GM12891 (cell line): ENCODE measurements at regions not wholly inside any gene's neighbourhood (a gene's known extent, or its start where the extent isn't known, plus 50 kb on each side); places are given as distances from the start of the nearest gene placed in this dataset.
"Not testable (repeated sequence)": the region's sequence is repeated elsewhere in the genome, so short reads cannot be mapped to it uniquely, and the experiment has no call there.

Source experiments
- DNase-seq: peaks from one replicate; pipeline ENCODE4 v3.0.0; 2011; ENCODE audit warnings: low spot score; ENCODE audit not compliant: insufficient read length
- FAIRE-seq: peaks from 2 replicates; lab custom pipeline; 2011; peaks lifted over from hg19 to GRCh38; lab: Jason Lieb, UNC
- PAX5 ChIP-seq: IDR thresholded peaks from 2 replicates; pipeline ENCODE4 v1.6.1; 2011; ENCODE audit warnings: low read length, moderate library complexity, mild to moderate bottlenecking; ENCODE audit not compliant: insufficient read depth, severe bottlenecking
- POLR2A ChIP-seq: IDR thresholded peaks from 2 replicates; pipeline ENCODE4 v1.6.1; 2011; ENCODE audit warnings: low read depth, low read length, control low read depth
- POLR2AphosphoS5 ChIP-seq: IDR thresholded peaks from 2 replicates; pipeline ENCODE4 v1.6.1; 2011; ENCODE audit warnings: low read depth, low read length, control low read depth
- POU2F2 ChIP-seq: IDR thresholded peaks from 2 replicates; pipeline ENCODE4 v1.6.1; 2011; ENCODE audit warnings: low read depth, mild to moderate bottlenecking, control low read depth, low read length, moderate library complexity
- SPI1 ChIP-seq: IDR thresholded peaks from 2 replicates; pipeline ENCODE4 v1.6.1; 2011; ENCODE audit warnings: low read depth, low read length, control low read depth
- TAF1 ChIP-seq: IDR thresholded peaks from 2 replicates; pipeline ENCODE4 v1.6.1; 2011; ENCODE audit warnings: low read depth, low read length, control low read depth

- FAIRE-seq: no peak
- TF ChIP-seq TAF1 (no peak), PAX5 (no peak), POLR2A (no peak), SPI1 (no peak), POLR2AphosphoS5 (no peak), POU2F2 (no peak)
- DNase-seq: no peak
These were observed 200.0 kb downstream of the PCDH20 start for GRCh38 chr13:61215601-61216000.

- no peak for DNase-seq
- TF ChIP-seq POLR2AphosphoS5 (no peak), POU2F2 (no peak), TAF1 (no peak), SPI1 (no peak), PAX5 (no peak), POLR2A (no peak)
- FAIRE-seq: no peak
These were observed 200.5 kb downstream of the PCDH20 start for GRCh38 chr13:61215116-61215515.

GRCh38 chr13:61214551-61214950 lies 201.1 kb downstream of the PCDH20 start:
- no peak for DNase-seq
- no peak for FAIRE-seq
- TF ChIP-seq PAX5 (no peak), POU2F2 (no peak), SPI1 (no peak), POLR2A (no peak), TAF1 (no peak)

GRCh38 chr13:61205898-61206297 lies 209.8 kb downstream of the PCDH20 start:
- not testable (repeated sequence) for DNase-seq, FAIRE-seq

- DNase-seq (no peak), FAIRE-seq (no peak)
- TF ChIP-seq PAX5: no peak
- TF ChIP-seq POLR2A: no peak
- TF ChIP-seq SPI1: no peak
- no peak for TF ChIP-seq TAF1
- no peak for TF ChIP-seq POU2F2
- TF ChIP-seq POLR2AphosphoS5: no peak
These were observed 211.6 kb downstream of the PCDH20 start for GRCh38 chr13:61204025-61204424.

GRCh38 chr13:61202042-61202441 lies 213.6 kb downstream of the PCDH20 start:
- no peak for TF ChIP-seq PAX5
- no peak for TF ChIP-seq TAF1
- no peak for TF ChIP-seq POU2F2
- no peak for TF ChIP-seq SPI1
- no peak for TF ChIP-seq POLR2A
- no peak for TF ChIP-seq POLR2AphosphoS5
- FAIRE-seq (no peak), DNase-seq (no peak)

- TF ChIP-seq TAF1: no peak
- TF ChIP-seq POU2F2: no peak
- TF ChIP-seq SPI1: no peak
- TF ChIP-seq POLR2AphosphoS5: no peak
- no peak for TF ChIP-seq POLR2A
- no peak for TF ChIP-seq PAX5
- no peak for DNase-seq
- no peak for FAIRE-seq
These were observed 222.8 kb downstream of the PCDH20 start for GRCh38 chr13:61192826-61193225.

GRCh38 chr13:61188057-61188456 lies 227.6 kb downstream of the PCDH20 start:
- DNase-seq: no peak
- FAIRE-seq: no peak
- TF ChIP-seq PAX5 (no peak), TAF1 (no peak), POLR2A (no peak), SPI1 (no peak), POLR2AphosphoS5 (no peak), POU2F2 (no peak)

- DNase-seq (no peak), FAIRE-seq (no peak)
- TF ChIP-seq POLR2A: no peak
- no peak for TF ChIP-seq SPI1
- no peak for TF ChIP-seq POLR2AphosphoS5
- TF ChIP-seq POU2F2: no peak
- no peak for TF ChIP-seq TAF1
- no peak for TF ChIP-seq PAX5
These were observed 228.2 kb downstream of the PCDH20 start for GRCh38 chr13:61187471-61187870.

- no peak for DNase-seq
- TF ChIP-seq TAF1 (no peak), SPI1 (no peak), POLR2AphosphoS5 (no peak), POLR2A (no peak), POU2F2 (no peak), PAX5 (no peak)
- FAIRE-seq: no peak
These were observed 232.0 kb downstream of the PCDH20 start for GRCh38 chr13:61183670-61184069.

GRCh38 chr13:61180234-61180633 lies 235.4 kb downstream of the PCDH20 start:
- no peak for TF ChIP-seq POU2F2
- no peak for TF ChIP-seq POLR2A
- TF ChIP-seq PAX5: no peak
- no peak for TF ChIP-seq TAF1
- TF ChIP-seq SPI1: no peak
- TF ChIP-seq POLR2AphosphoS5: no peak
- FAIRE-seq: no peak
- DNase-seq: no peak
